Transverse colon (tissue), 4 donors: ENCODE measurements at regions not wholly inside any gene's neighbourhood (a gene's known extent, or its start where the extent isn't known, plus 50 kb on each side); places are given as distances from the start of the nearest gene placed in this dataset.

ENCODE experiments used
- POLR2AphosphoS5 ChIP-seq, 3 donors: sonication (generic); formaldehyde crosslinking; IDR thresholded peaks; one replicate each; pipeline ENCODE4 v1.6.1; 2016; ENCODE audit warnings: antibody characterized with exemption in 3 of 3
- TF ChIP-seq, protein P1 (sequence below), 5 experiments: fragments of 200-600 bp in 3 of 5; fragments of 450-650 bp in 2 of 5; sonication (generic) in 3 of 5; IDR thresholded peaks; 1 replicate in 2 of 5; 2 replicates in 3 of 5; pipeline ENCODE4 v1.5.1; 2016 to 2017; ENCODE audit warnings: antibody characterized with exemption in 5 of 5, inconsistent platforms in 3 of 5, mild to moderate bottlenecking in 2 of 5, moderate library complexity in 1 of 5

DNA sequence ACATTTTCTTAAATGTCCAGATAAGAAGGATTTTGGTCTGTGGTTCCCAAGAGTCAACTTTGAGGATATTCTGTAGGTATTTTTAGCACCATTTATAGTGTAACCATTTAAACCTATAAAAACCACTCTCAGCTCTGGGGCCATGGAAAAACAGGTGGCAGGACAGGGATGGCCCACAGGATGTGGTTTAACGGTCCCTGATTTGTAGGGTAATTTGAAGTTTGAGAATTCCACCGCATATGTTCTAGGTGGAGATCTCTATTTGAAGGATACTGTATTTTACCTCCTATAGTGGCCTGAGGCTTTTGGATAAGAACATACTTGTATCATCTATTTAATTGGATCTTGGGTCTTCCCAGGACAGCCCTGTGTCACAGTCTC lies 62.4 kb upstream of the IGLL5 start:
- TF ChIP-seq, protein P1, sequence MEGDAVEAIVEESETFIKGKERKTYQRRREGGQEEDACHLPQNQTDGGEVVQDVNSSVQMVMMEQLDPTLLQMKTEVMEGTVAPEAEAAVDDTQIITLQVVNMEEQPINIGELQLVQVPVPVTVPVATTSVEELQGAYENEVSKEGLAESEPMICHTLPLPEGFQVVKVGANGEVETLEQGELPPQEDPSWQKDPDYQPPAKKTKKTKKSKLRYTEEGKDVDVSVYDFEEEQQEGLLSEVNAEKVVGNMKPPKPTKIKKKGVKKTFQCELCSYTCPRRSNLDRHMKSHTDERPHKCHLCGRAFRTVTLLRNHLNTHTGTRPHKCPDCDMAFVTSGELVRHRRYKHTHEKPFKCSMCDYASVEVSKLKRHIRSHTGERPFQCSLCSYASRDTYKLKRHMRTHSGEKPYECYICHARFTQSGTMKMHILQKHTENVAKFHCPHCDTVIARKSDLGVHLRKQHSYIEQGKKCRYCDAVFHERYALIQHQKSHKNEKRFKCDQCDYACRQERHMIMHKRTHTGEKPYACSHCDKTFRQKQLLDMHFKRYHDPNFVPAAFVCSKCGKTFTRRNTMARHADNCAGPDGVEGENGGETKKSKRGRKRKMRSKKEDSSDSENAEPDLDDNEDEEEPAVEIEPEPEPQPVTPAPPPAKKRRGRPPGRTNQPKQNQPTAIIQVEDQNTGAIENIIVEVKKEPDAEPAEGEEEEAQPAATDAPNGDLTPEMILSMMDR (IDR thresholded peaks at IDR 0.05): no peak
- no peak for TF ChIP-seq POLR2AphosphoS5 (IDR thresholded peaks at IDR 0.05)
